AG08395 (cell line): ENCODE measurements at regions not wholly inside any gene's neighbourhood (a gene's known extent, or its start where the extent isn't known, plus 50 kb on each side); places are given as distances from the start of the nearest gene placed in this dataset.
"Not testable (repeated sequence)": the region's sequence is repeated elsewhere in the genome, so short reads cannot be mapped to it uniquely, and the experiment has no call there.

Experiments used
- DNase-seq: peaks from one replicate; pipeline ENCODE4 v3.0.0; 2012; ENCODE audit warnings: mixed read lengths, low spot score

- DNase-seq = no peak
Measured at GRCh38 chr2:167843657-167844056, 403.7 kb downstream of the STK39 start.

- no peak for DNase-seq
Measured at GRCh38 chr2:167843217-167843616, 404.2 kb downstream of the STK39 start.

GRCh38 chr2:167842047-167842446 is 405.3 kb downstream of the STK39 start:
- DNase-seq = no peak

GRCh38 chr2:167835290-167835689 is 412.1 kb downstream of the STK39 start:
- not testable (repeated sequence) for DNase-seq

GRCh38 chr2:167834707-167835106 is 412.7 kb downstream of the STK39 start:
- DNase-seq = no peak

GRCh38 chr2:167833294-167833693 is 414.1 kb downstream of the STK39 start:
- DNase-seq = no peak

- no peak for DNase-seq
Measured at GRCh38 chr2:167832868-167833287, 414.5 kb downstream of the STK39 start.

- DNase-seq = no peak
Measured at GRCh38 chr2:167827352-167828097, 419.9 kb downstream of the STK39 start.

GRCh38 chr2:167826906-167827305 is 420.5 kb downstream of the STK39 start:
- no peak for DNase-seq

GRCh38 chr2:167825664-167826063 is 421.7 kb downstream of the STK39 start:
- no peak for DNase-seq

- DNase-seq = no peak
Measured at GRCh38 chr2:167822690-167823465, 424.5 kb downstream of the STK39 start.

- DNase-seq = no peak
Measured at GRCh38 chr2:167820488-167820887, 426.9 kb downstream of the STK39 start.

GRCh38 chr2:167818521-167818920 is 428.9 kb downstream of the STK39 start:
- DNase-seq = no peak

- no peak for DNase-seq
Measured at GRCh38 chr2:167817908-167818307, 429.5 kb downstream of the STK39 start.

- DNase-seq = no peak
Measured at GRCh38 chr2:167817422-167817821, 430.0 kb downstream of the STK39 start.

- DNase-seq = no peak
Measured at GRCh38 chr2:167816874-167817290, 430.5 kb downstream of the STK39 start.

GRCh38 chr2:167814881-167815718 is 432.3 kb downstream of the STK39 start:
- no peak for DNase-seq

GRCh38 chr2:167814482-167814880 is 432.9 kb downstream of the STK39 start:
- not testable (repeated sequence) for DNase-seq

- not testable (repeated sequence) for DNase-seq
Measured at GRCh38 chr2:167809799-167810198, 437.6 kb downstream of the STK39 start.

GRCh38 chr2:167803449-167803988 is 443.9 kb downstream of the STK39 start:
- no peak for DNase-seq

GRCh38 chr2:167794554-167795255 is 452.7 kb downstream of the STK39 start:
- no peak for DNase-seq
